HG03095 (cell line): ENCODE measurements at regions not wholly inside any gene's neighbourhood (a gene's known extent, or its start where the extent isn't known, plus 50 kb on each side); places are given as distances from the start of the nearest gene placed in this dataset.
A peak's percentile ranks its signal among the peaks of the same experiment; 100 is the strongest.

Experiments
- ATAC-seq: cut with Tn5 transposase; IDR thresholded peaks from one replicate; pipeline ENCODE4 v1.9.1; 2021; ENCODE audit warnings: moderate library complexity; ENCODE audit not compliant: unreplicated experiment

GRCh38 chr9:89985068-89985467 is 380.3 kb downstream of the GADD45G start:
- no peak for ATAC-seq

GRCh38 chr9:89986190-89986589 is 381.4 kb downstream of the GADD45G start:
- no peak for ATAC-seq

DNA sequence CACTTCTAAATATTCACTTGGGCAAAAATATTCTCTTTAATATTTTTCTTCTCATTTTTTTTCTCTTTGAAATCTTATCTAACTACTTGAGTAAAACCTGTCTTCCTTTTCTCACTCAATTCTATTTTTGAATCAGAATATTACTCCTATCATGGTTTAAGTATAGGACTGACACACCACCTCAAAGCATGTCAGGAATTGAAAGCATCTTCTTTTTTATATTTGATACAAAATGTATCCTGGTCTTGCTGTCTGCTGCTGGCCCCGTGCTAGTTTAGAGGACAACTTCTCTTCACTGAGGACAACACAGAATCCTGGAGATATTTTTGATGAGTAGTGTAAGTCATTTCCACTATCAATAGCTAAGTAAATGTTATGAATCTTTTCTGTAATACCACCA is 383.6 kb downstream of the GADD45G start:
- no peak for ATAC-seq

DNA sequence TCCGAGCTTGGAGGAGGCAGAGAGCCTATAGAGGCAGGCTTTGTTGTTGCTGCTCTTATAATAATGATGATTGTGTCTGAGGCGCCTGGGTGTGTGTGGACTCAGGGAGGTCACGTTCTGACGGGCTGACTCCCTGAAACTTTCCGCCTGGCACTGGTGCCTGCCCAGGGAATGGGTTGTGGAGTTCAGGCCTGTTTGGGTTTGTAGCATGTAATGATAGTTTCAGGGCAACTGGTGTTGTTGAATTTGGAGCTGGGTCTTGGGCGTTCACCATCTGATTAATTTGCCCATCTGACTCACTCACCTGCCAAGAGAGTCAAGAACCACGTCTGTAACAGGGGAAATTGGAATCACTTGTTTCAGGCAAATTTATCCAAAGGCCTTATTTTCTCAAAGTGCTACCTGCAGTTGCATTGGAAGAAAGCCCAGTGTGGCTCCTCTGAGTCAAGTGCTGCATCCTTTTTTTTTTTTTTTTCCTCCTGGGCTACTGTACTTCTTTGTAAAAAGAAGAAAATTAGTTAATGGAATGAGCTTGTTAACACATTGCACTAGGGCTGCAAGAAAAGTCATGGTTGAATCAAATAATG is 386.5 kb downstream of the GADD45G start:
- no peak for ATAC-seq

- ATAC-seq = no peak
Observed at GRCh38 chr9:89992326-89993198, 387.8 kb downstream of the GADD45G start.

GRCh38 chr9:89993678-89994630 is 389.1 kb downstream of the GADD45G start:
- ATAC-seq = no peak

DNA sequence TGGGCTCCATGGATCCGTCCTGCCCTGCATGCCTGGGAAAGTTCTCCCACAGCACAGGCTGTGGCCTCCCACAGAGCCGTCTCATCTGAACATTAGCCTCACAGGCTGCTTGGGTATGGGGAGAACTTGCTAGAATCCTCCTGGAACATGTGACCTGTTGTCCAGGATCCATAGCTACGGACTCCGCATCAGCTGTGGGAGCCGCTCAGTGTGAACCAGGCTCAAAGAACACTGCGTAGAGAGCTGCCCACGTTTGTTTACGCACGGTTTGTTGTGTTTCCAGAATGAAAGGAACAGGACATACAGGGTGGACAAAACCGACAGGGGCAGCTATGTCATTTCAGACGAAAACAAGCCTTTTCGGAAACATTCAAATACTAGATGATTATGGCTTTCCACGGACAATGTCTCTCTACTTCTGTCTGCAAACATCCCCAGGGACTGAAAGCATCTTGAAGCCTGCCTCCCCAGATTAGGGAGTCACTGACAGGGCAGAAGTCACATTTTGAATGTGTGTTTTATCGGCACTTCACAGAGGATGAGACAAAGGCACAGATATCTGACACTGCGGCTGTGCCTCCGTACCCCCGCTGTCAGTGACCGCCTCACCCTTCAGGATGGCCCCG is 390.3 kb downstream of the GADD45G start:
- ATAC-seq = no peak

GRCh38 chr9:89996116-89996515 is 391.3 kb downstream of the GADD45G start:
- ATAC-seq = no peak

DNA sequence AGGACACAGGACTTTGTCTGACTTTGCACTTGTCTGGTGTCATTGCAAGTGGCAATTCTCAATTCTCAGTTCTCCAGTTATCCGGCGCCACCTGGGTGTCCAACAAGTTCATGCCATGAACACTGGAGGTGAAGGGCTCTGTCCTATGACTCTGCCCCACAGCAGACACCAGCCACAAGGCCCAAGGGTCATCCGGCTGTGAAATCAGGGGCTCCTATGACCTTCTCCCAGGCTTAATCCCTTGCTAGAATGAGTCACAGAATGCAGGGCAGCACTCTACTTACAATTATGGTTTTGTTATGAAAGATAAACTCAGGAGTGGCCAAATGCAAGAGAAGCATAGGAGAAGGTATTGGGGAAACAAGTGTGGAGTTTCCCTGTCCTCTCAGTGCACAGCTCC is 392.0 kb downstream of the GADD45G start:
- ATAC-seq = no peak

DNA sequence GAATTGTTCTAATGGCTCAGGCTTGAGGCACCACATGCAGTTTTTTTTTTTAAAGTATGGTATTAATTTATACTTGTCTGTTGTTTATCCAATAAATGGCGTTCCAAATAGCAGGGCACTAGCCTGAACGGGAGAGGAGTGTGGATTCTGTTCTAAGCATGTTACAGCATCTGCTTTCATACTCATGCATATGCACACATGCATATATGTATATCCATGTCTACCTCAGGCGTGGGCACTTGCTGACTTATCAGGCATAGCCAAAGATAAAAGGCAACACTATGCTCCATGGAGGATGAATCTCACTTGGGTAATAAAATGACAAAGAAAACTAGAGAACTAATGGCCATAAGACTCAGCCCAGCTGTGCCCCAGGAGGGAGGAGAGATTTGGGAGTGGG is 393.8 kb downstream of the GADD45G start:
- ATAC-seq = no peak

GRCh38 chr9:89999176-89999533 is 394.3 kb downstream of the GADD45G start:
- ATAC-seq = no peak

GRCh38 chr9:89999534-90000370 is 394.9 kb downstream of the GADD45G start:
- ATAC-seq = peak; percentile 92

DNA sequence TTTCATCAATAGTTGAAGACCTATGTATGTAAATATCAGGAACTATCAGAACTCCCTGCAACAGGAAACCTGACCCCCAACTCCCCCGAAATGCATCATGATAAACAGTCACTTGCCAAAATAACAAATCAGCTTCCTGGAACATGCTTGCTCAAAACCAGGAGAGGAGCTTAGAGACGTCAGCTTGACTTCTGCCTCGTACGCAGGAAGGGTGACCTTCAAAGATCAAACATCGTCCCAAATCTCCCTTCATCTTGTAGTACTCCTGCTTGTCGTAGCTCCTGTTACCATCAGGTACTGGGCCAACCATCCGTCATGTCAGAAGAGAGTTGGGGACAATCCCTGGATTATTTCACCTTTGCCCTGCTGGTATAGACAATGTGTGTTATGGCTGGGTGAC is 396.1 kb downstream of the GADD45G start:
- ATAC-seq = no peak

DNA sequence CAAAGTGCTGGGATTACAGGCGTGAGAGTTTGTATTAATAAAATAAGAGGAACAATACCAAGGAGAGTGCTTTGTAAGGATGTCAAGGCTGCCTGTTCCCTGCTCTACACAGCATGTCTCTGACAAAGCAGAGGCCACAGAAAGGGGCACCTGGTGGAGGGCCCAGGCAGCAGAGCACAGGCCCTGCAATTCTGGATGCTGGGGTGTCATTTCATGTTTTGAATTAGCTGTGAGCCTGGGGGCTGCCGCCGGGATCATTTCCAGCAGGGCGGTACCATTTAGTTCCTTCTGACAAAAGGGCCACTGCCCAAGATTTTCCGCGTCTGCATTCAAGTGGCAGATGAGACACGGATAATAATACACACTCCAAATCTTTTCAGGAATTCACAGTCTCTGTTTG is 396.9 kb downstream of the GADD45G start:
- ATAC-seq = no peak

GRCh38 chr9:90002397-90003271 is 397.8 kb downstream of the GADD45G start:
- no peak for ATAC-seq

DNA sequence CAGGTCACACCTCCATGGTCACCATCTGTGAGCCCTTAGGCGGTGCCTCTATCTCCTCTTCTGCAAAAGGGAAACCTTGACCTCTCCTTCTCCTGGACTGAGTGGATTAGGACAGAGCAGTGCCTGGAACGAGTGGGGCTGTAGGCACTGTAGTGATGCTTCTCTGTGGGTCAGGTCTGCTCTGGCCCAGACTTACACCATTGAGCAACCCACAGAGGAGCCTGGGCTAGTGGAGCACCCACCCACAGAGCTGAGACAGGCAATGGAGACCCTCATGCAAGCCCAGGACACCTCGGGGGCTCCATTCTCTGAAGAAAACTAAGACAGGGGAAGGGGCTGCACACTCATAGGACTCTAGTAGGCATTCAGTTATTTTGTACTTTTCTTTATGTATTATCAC is 400.6 kb downstream of the GADD45G start:
- ATAC-seq = no peak

DNA sequence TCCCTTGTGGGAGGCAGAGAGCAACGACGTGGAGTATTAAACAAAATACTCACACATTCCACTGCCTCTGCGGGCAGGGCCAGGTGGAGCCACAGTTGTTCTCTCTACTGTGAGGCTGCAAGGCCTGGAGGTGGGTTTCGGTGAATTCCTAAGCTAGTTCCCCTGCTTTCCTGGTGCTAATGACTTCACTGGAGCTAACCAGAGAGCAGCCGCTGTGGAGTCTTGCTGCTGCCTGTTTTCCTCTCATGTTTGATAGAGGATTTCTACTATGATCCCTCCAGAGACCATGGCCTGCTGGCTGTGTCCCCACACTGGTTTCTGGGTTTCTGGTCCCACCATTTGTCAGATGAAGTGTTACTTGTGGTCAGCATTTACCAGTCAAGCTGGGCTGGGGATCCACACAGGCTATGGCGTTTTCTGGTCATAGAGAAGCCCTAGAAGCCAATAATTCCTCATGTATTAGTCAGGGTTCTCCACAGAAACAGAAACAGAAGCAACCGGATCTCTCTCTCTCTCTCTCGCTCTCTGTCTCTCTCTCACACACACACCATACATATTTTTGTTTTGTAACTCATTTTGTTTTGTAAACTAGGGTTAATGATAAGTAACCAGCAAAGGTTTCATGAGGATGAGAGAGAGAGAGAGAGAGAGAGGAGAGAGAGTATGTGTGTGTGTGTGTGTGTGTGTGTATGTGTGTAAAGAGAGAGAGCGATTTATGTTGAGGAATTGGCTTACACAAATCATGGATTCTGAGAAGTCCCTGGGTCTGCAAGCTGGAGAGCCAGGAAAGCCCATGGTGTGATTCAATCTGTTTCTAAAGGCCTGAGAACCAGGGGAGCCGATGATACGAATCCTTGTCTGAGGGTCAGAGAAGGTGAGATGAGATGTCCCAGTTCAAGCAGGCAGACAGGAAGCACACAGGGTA is 403.0 kb downstream of the GADD45G start:
- no peak for ATAC-seq

- ATAC-seq = peak; percentile 62
Observed at GRCh38 chr9:90009447-90009846, 404.6 kb downstream of the GADD45G start.
